Keratinocyte (primary cell): ENCODE measurements at regions not wholly inside any gene's neighbourhood (a gene's known extent, or its start where the extent isn't known, plus 50 kb on each side); places are given as distances from the start of the nearest gene placed in this dataset.

Experiments
- DNase-seq: peaks from one replicate; pipeline ENCODE4 v3.0.0-alpha.2; 2011; ENCODE audit warnings: low read depth, missing footprints, low spot score
- FAIRE-seq: peaks from 2 replicates; lab custom pipeline; 2011; peaks lifted over from hg19 to GRCh38; lab: Jason Lieb, UNC
- H2AFZ ChIP-seq: 2 replicates; pipeline ENCODE4 v1.6.0; 2012; ENCODE audit warnings: low read length, control low read depth, inconsistent platforms; ENCODE audit not compliant: control insufficient read depth
- H3K27ac ChIP-seq: 2 replicates; pipeline ENCODE4 v1.5.1; 2011; ENCODE audit warnings: low read length; ENCODE audit not compliant: control insufficient read depth, insufficient read depth
- H3K27me3 ChIP-seq: 3 replicates; pipeline ENCODE4 v1.6.0; 2011; ENCODE audit warnings: low read length; ENCODE audit not compliant: control insufficient read depth, insufficient read depth; ENCODE audit errors: extremely low read depth
- H3K36me3 ChIP-seq, 2 experiments: 2 replicates in 1 of 2; 3 replicates in 1 of 2; pipeline ENCODE4 v1.5.1; 2011; ENCODE audit warnings: low read length in 2 of 2, mild to moderate bottlenecking in 1 of 2; ENCODE audit not compliant: control insufficient read depth in 2 of 2, insufficient read depth in 2 of 2; ENCODE audit errors: extremely low read depth in 1 of 2
- H3K4me1 ChIP-seq: 3 replicates; pipeline ENCODE4 v1.5.1; 2011; ENCODE audit warnings: low read length; ENCODE audit not compliant: control insufficient read depth, insufficient read depth; ENCODE audit errors: extremely low read depth
- H3K4me2 ChIP-seq: 3 replicates; pipeline ENCODE4 v1.6.0; 2011; ENCODE audit warnings: low read depth, low read length; ENCODE audit not compliant: control insufficient read depth, insufficient read depth; ENCODE audit errors: extremely low read depth
- H3K4me3 ChIP-seq, 3 experiments: fragments of 200-600 bp in 1 of 3; sonication (generic) in 1 of 3; 2 replicates in 2 of 3; 3 replicates in 1 of 3; pipeline ENCODE4 v1.5.1; 2011 to 2016; ENCODE audit warnings: low read length in 3 of 3, mild to moderate bottlenecking in 3 of 3, control low read depth in 2 of 3, inconsistent platforms in 1 of 3, low read depth in 1 of 3, mixed read lengths in 1 of 3, mixed run types in 1 of 3, moderate library complexity in 1 of 3; ENCODE audit not compliant: control insufficient read depth in 2 of 3, insufficient read depth in 2 of 3; ENCODE audit errors: extremely low read depth in 1 of 3
- H3K79me2 ChIP-seq: 2 replicates; pipeline ENCODE4 v1.6.0; 2012; ENCODE audit warnings: low read length; ENCODE audit not compliant: control insufficient read depth, insufficient read depth
- H3K9ac ChIP-seq: 3 replicates; pipeline ENCODE4 v1.6.0; 2011; ENCODE audit warnings: low read length; ENCODE audit not compliant: control insufficient read depth, insufficient read depth; ENCODE audit errors: extremely low read depth
- H3K9me1 ChIP-seq: 3 replicates; pipeline ENCODE4 v1.6.0; 2011; ENCODE audit warnings: low read length; ENCODE audit not compliant: control insufficient read depth, insufficient read depth; ENCODE audit errors: extremely low read depth
- H3K9me3 ChIP-seq: 2 replicates; pipeline ENCODE4 v1.5.1; 2012; ENCODE audit warnings: low read depth, low read length; ENCODE audit not compliant: control insufficient read depth
- H4K20me1 ChIP-seq: 3 replicates; pipeline ENCODE4 v1.6.0; 2011; ENCODE audit warnings: low read length; ENCODE audit not compliant: control insufficient read depth, insufficient read depth; ENCODE audit errors: extremely low read depth
- EZH2 ChIP-seq: IDR thresholded peaks from one replicate; pipeline ENCODE4 v1.6.1; 2012; ENCODE audit warnings: inconsistent platforms, mild to moderate bottlenecking, low read length, moderate library complexity
- dilution Hi-C: fragments of 300-500 bp; cut with MboI; formaldehyde crosslinking; loops from one replicate; pipeline ENCODE4 v1.7.0; 2020; ENCODE audit warnings: low sequenced_read_pairs; ENCODE audit not compliant: extremely low pct_ligation_motif_present
- TF ChIP-seq, protein P1 (sequence below), 3 experiments: IDR thresholded peaks in 1 of 3; conservative IDR thresholded peaks in 1 of 3; optimal IDR thresholded peaks in 1 of 3; 2 replicates in 2 of 3; 3 replicates in 1 of 3; pipeline versions ENCODE3 to v1.5.1; 2011; ENCODE audit warnings: low read length in 3 of 3, mild to moderate bottlenecking in 3 of 3, moderate library complexity in 2 of 3, control low read depth in 1 of 3, inconsistent platforms in 1 of 3; ENCODE audit not compliant: insufficient read depth in 2 of 3; ENCODE audit errors: extremely low read depth in 1 of 3

DNA sequence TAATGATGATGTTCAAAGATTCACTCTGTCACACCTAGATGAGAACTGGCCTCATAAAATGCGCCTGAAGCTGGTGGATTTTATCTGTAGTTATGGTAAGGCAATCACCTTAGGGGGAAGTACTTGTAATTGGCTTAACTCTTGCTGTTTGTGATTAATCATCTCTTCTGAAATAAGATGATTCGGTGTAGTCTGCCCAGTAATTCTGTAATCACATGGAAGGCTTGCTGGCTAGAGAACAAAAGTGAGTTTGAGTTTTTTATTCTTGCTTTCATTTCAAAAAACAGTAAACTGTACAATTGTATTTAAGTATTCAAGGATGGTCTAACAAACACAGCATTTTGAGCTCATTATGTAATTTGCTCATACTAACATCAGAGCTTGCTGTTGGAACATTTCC, 72.1 kb downstream of the OTOL1 start:
- Histone ChIP-seq H4K20me1 (no peaks in the 10 kb centered on the region), H3K4me1 (no peaks in the 10 kb centered on the region), H3K4me2 (no peak overlapping the region), H3K27me3 (no peaks in the 10 kb centered on the region), H3K9ac (no peak overlapping the region), H2AFZ (no peak overlapping the region), H3K9me1 (no peaks in the 10 kb centered on the region), H3K79me2 (no peaks in the 10 kb centered on the region), H3K36me3 (no peaks in the 10 kb centered on the region), H3K4me3 (no peak overlapping the region), H3K27ac (no peak overlapping the region), H3K9me3 (no peaks in the 10 kb centered on the region)
- FAIRE-seq (no peak), DNase-seq (no peak)
- TF ChIP-seq, protein P1, sequence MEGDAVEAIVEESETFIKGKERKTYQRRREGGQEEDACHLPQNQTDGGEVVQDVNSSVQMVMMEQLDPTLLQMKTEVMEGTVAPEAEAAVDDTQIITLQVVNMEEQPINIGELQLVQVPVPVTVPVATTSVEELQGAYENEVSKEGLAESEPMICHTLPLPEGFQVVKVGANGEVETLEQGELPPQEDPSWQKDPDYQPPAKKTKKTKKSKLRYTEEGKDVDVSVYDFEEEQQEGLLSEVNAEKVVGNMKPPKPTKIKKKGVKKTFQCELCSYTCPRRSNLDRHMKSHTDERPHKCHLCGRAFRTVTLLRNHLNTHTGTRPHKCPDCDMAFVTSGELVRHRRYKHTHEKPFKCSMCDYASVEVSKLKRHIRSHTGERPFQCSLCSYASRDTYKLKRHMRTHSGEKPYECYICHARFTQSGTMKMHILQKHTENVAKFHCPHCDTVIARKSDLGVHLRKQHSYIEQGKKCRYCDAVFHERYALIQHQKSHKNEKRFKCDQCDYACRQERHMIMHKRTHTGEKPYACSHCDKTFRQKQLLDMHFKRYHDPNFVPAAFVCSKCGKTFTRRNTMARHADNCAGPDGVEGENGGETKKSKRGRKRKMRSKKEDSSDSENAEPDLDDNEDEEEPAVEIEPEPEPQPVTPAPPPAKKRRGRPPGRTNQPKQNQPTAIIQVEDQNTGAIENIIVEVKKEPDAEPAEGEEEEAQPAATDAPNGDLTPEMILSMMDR (optimal IDR thresholded peaks at IDR 0.05 in 1 of 3, IDR thresholded peaks at IDR 0.05 in 1 of 3, conservative IDR thresholded peaks at IDR 0.05 in 1 of 3; ENCODE audit: extremely low read depth in 1 of 3, insufficient read depth in 2 of 3, low read length in 3 of 3), result no peak
- no peak for TF ChIP-seq EZH2
- dilution Hi-C loops, result no loop called here

DNA sequence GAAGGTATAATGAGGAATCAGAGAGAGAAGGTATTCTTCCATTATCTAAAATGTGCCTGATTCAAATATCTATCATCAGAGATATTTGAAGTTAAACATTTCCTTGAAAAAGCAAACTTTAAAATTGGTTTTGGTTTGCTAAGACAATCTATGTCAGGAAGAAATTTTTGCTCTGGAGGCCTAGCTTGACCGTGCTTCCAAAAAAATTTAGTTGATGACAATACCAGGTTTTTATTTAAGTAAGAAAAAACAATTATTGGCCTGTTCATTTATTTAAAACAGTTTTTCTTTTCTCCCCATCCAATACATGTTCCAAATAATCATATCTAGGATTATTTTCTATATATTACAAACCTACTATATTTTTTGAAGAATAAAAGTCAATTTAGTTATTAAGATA, 75.3 kb downstream of the OTOL1 start:
- DNase-seq (no peak), FAIRE-seq (no peak)
- Histone ChIP-seq H3K36me3 (no peaks in the 10 kb centered on the region), H2AFZ (no peak overlapping the region), H3K9ac (no peak overlapping the region), H3K27me3 (no peaks in the 10 kb centered on the region), H3K4me1 (no peaks in the 10 kb centered on the region), H3K4me3 (no peak overlapping the region), H3K79me2 (no peaks in the 10 kb centered on the region), H3K9me3 (no peaks in the 10 kb centered on the region), H4K20me1 (no peaks in the 10 kb centered on the region), H3K9me1 (no peaks in the 10 kb centered on the region), H3K27ac (no peak overlapping the region), H3K4me2 (no peak overlapping the region)
- TF ChIP-seq EZH2, result no peak
- TF ChIP-seq, protein P1 (optimal IDR thresholded peaks at IDR 0.05 in 1 of 3, IDR thresholded peaks at IDR 0.05 in 1 of 3, conservative IDR thresholded peaks at IDR 0.05 in 1 of 3; ENCODE audit: extremely low read depth in 1 of 3, insufficient read depth in 2 of 3, low read length in 3 of 3), result no peak
- dilution Hi-C loops, result no loop called here
